ENCODE measurements at regions not wholly inside any gene's neighbourhood (a gene's known extent, or its start where the extent isn't known, plus 50 kb on each side); places are given as distances from the start of the nearest gene placed in this dataset.
"Not testable (repeated sequence)": the region's sequence is repeated elsewhere in the genome, so short reads cannot be mapped to it uniquely, and the experiment has no call there.

DNA sequence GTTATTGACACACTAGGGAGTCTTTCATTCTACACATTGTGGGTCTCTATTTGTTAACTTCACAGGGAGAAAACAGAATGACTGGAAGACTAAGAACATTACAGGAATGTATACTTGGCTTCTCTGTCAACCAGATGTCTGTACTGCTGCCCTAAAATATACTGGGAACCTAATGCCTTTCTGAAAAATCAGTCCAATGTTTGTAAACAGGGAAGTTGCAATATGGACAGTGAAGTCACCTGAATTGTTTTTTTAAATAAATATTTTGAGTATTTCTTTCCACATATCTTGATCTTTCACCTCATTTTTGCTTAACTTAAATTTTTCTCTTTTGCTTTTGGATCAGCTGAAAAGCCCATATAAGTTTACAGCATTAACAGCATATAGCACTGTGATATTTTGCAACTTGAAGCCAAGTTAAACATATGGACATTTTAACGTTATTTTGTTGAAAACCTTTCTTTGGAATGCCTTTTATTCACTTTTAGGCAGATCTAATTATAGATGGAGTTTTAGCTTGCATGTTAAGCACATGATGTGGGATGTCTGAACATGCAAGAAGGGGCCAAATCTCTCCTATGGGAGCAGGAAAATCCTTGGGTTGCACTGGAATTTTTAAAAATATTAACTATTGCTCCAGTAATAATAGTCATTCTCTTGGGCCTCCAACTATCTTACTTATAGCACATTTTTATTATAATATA, 137.7 kb upstream of the TWIST2 start:
- intact Hi-C loops (cut with DNase I), result no loop called here
- no peak for DNase-seq

GRCh38 chr2:238710787-238711186, 137.1 kb upstream of the TWIST2 start:
- intact Hi-C loops (cut with DNase I), result no loop called here
- DNase-seq, result no peak

GRCh38 chr2:238711346-238711745, 136.5 kb upstream of the TWIST2 start:
- DNase-seq, result no peak
- intact Hi-C loops (cut with DNase I), result no loop called here

DNA sequence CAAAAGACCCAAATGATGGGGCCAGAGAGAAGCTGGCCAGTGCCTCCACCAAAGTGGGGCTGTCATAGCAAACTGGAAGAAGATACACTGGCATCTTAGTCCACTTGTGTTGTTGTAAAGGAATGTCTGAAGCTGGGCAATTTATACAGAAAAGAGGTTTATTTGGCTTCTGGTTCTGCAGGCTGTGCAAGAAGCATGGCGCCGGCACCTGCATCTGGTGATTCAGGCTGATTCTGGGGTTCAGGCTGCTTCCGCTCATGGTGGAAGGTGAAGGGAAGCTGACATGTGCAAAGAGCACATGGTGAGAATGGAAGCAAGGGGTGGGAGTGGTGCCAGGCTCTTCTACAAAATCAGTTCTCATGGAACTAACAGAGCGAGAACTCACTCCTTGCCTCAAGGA, 135.9 kb upstream of the TWIST2 start:
- intact Hi-C loops (cut with DNase I), result no loop called here
- DNase-seq, result no peak

DNA sequence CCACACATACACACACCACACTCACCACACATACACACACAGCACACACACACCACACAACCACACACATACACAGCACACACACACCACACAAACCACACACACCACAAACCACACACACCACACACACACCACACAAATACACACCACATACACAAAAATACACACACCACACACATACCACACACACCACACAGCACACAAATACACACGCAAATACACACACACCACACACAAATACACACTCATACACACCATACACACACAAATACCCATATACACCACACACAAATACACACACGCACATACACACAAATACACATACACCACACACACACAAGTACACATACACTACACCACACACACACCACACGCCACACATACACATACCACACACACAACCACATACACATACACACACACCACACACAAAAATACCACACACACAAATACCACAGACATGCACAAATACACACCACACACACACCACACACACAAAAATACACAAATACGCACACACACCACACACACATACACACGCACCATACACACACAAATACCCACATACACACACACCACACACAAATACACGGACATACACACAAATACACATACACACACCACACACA, 134.6 kb upstream of the TWIST2 start:
- intact Hi-C loops (cut with DNase I), result no loop called here
- no peak for DNase-seq

DNA sequence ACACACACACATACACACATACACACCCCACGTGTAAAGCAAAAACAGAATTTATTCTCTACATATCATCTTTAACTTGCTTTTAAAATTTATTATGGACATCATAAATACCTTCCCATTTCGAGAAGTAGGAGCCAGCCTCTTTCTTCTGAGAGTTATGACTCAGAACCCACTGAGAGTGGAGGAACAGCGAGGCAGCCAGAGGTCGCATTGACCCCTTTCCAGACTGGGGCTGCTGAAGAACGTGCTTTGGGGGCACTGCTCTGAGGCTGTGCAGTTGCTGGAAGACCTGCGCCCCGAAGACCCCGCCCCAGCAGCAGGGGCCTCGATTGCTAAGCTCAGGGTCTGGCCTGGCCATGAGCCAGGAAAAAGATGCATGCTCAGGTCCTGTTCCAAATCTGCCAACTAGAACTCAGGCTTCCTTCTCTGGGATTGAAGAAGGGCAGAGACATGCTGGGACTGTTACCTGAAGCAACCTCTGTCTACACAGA, 133.8 kb upstream of the TWIST2 start:
- intact Hi-C loops (cut with DNase I), result no loop called here
- no peak for DNase-seq

DNA sequence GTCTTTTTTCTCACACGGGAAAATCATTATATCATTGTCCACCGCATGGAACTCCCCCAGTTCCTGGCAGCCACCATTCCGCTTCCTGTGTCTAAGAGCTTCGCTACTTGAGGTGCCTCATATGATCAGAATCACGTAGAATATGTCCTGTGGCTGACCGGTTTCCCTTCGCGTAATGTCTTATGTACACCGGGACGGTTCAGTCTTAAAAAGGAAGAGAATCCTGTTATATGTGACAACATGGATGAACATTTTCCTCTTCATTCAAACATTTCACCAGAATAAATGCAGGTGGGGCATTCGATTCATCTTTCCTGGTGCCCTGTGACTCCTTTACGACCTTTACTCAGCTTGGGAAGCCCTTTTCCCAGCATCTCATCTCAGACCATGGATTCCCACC, 131.7 kb upstream of the TWIST2 start:
- no peak for DNase-seq
- intact Hi-C loops (cut with DNase I), result no loop called here

- intact Hi-C loops (cut with DNase I), result no loop called here
- DNase-seq, result no peak
These were observed 131.3 kb upstream of the TWIST2 start for GRCh38 chr2:238716585-238716984.

GRCh38 chr2:238717084-238717483, 130.8 kb upstream of the TWIST2 start:
- DNase-seq, result no peak
- intact Hi-C loops (cut with DNase I), result no loop called here

GRCh38 chr2:238719641-238720040, 128.2 kb upstream of the TWIST2 start:
- intact Hi-C loops (cut with DNase I), result no loop called here
- peak in 1 of 10 donors; percentile 70 for DNase-seq

GRCh38 chr2:238720232-238720672, 127.6 kb upstream of the TWIST2 start:
- intact Hi-C loops (cut with DNase I), result no loop called here
- DNase-seq, result peak in 3 of 10 donors; percentile 29 to 76 (median 39)

DNA sequence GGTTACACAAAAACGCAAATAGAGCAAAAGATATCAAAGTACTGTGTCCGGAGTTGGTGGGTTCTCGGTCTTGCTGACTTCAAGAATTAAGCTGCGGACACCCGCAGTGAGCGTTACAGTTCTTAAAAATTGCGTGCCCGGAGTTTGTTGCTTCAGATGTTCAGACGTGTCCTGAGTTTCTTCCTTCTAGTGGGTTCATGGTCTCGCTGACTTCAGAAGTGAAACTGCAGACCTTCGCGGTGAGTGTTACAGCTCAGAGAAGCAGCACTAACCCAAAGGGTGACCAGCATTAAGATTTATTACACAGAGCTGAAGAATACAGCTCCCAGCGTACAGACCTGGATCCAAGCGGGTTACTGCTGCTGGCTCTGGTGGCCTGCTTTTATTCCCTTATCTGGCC, 125.7 kb upstream of the TWIST2 start:
- intact Hi-C loops (cut with DNase I), result no loop called here
- DNase-seq, result no peak

DNA sequence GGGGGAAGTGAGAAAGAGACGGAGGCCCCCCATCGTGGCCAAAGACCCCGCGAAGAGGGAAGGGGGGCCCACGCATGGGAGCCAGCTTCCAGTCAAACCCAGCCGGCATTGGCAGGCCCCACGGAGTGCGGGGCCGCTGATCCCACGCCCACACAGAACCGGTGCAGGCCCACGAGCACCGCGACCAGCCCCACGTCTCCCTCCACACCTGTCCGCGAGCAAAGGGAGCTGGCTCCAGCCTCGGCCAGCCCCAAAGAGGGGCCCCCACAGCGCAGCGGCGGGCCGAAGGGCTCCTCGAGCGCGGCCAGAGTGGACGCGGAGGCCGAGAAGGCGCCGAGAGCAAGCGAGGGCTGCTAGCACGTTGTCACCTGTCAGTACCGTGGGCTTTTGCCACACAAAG, 125.0 kb upstream of the TWIST2 start:
- intact Hi-C loops (cut with DNase I), result no loop called here
- peak in 1 of 10 donors; percentile 68 for DNase-seq

GRCh38 chr2:238723740-238724320, 124.1 kb upstream of the TWIST2 start:
- DNase-seq; intact Hi-C loops (cut with DNase I): not testable (repeated sequence)

GRCh38 chr2:238724728-238725127, 123.2 kb upstream of the TWIST2 start:
- no peak for DNase-seq
- intact Hi-C loops (cut with DNase I), result no loop called here

- DNase-seq, result no peak
- intact Hi-C loops (cut with DNase I), result no loop called here
These were observed 122.6 kb upstream of the TWIST2 start for GRCh38 chr2:238725298-238725697.

GRCh38 chr2:238726670-238727584, 121.0 kb upstream of the TWIST2 start:
- DNase-seq, result no peak
- intact Hi-C loops (cut with DNase I), result no loop called here

- intact Hi-C loops (cut with DNase I), result no loop called here
- DNase-seq, result no peak
These were observed 120.1 kb upstream of the TWIST2 start for GRCh38 chr2:238727585-238728329.

GRCh38 chr2:238728330-238729260, 119.3 kb upstream of the TWIST2 start:
- intact Hi-C loops (cut with DNase I), result no loop called here
- DNase-seq, result no peak

Measured in posterior cingulate gyrus (tissue), 11 donors.